ENCODE measurements at regions not wholly inside any gene's neighbourhood (a gene's known extent, or its start where the extent isn't known, plus 50 kb on each side); places are given as distances from the start of the nearest gene placed in this dataset.

DNA sequence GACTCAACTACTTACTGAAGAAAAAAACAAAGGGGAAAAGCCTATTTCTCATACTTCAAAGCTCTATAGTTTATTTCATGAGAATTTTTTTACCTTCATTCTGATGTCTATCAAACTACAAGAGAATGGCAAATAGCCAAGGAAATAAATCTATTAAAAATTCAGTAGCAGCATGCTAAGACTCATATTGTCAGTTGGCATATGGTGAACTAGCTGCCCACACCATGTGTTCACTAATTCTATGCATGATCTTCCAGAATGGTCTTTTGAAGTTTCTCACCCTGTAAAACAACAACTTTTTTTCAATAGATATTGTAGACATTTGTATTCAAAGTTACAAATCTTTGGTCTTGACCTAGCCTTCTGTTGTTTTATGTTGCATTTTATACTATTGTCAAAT is 386.2 kb downstream of the RSL24D1 start:
- TF ChIP-seq, protein P1, sequence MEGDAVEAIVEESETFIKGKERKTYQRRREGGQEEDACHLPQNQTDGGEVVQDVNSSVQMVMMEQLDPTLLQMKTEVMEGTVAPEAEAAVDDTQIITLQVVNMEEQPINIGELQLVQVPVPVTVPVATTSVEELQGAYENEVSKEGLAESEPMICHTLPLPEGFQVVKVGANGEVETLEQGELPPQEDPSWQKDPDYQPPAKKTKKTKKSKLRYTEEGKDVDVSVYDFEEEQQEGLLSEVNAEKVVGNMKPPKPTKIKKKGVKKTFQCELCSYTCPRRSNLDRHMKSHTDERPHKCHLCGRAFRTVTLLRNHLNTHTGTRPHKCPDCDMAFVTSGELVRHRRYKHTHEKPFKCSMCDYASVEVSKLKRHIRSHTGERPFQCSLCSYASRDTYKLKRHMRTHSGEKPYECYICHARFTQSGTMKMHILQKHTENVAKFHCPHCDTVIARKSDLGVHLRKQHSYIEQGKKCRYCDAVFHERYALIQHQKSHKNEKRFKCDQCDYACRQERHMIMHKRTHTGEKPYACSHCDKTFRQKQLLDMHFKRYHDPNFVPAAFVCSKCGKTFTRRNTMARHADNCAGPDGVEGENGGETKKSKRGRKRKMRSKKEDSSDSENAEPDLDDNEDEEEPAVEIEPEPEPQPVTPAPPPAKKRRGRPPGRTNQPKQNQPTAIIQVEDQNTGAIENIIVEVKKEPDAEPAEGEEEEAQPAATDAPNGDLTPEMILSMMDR (IDR thresholded peaks at IDR 0.05; ENCODE audit: unreplicated experiment): no peak
- intact Hi-C loops (cut with micrococcal nuclease): no loop called here
- Mint-ChIP-seq H3K4me3 (ENCODE audit: unreplicated experiment) (no peak overlapping the region), H3K4me1 (ENCODE audit: insufficient read depth, unreplicated experiment) (no peaks in the 10 kb centered on the region), H3K27me3 (ENCODE audit: insufficient read depth, unreplicated experiment) (no peaks in the 10 kb centered on the region), H3K9me3 (ENCODE audit: unreplicated experiment) (peaks cover 11% of the 10 kb centered on the region), H3K27ac (ENCODE audit: low read depth, unreplicated experiment) (no peak overlapping the region), H3K36me3 (ENCODE audit: insufficient read depth, unreplicated experiment) (no peaks in the 10 kb centered on the region)
- POLR2A ChIA-PET: no interaction called here
- no peak for DNase-seq (ENCODE audit: unreplicated experiment)
- no TSS peak for BruUV-seq (replicated peaks)
- CTCF ChIA-PET: no interaction called here

- Mint-ChIP-seq H3K36me3 (ENCODE audit: insufficient read depth, unreplicated experiment) (no peaks in the 10 kb centered on the region), H3K4me1 (ENCODE audit: insufficient read depth, unreplicated experiment) (no peaks in the 10 kb centered on the region), H3K27me3 (ENCODE audit: insufficient read depth, unreplicated experiment) (no peaks in the 10 kb centered on the region), H3K9me3 (ENCODE audit: unreplicated experiment) (peaks cover 8% of the 10 kb centered on the region), H3K27ac (ENCODE audit: low read depth, unreplicated experiment) (no peak overlapping the region), H3K4me3 (ENCODE audit: unreplicated experiment) (no peak overlapping the region)
- intact Hi-C loops (cut with micrococcal nuclease): no loop called here
- POLR2A ChIA-PET: no interaction called here
- CTCF ChIA-PET: no interaction called here
- DNase-seq (ENCODE audit: unreplicated experiment): no peak
- BruUV-seq (replicated peaks): no TSS peak
- TF ChIP-seq, protein P1 (IDR thresholded peaks at IDR 0.05; ENCODE audit: unreplicated experiment): no peak
These were observed 386.7 kb downstream of the RSL24D1 start for GRCh38 chr15:54810031-54810430.

DNA sequence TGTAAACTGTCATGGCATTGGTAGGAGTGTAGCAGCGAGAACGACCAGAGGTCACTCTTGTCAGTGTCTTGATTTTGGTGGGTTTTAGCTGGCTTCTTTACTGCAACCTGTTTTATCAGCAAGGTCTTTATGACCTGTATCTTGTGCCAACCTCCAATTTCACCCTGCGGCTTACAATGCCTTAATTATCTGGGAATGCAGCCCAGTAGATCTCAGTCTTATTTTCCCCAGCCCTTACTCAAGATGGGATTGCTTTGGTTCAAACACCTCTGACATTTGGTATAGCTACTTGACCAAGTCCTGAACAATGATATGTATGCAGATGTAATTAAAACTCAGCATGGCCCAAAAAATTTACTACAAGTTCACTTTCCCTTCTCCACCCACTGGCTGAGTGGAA is 388.4 kb downstream of the RSL24D1 start:
- Mint-ChIP-seq H3K4me3 (ENCODE audit: unreplicated experiment) (no peak overlapping the region), H3K27ac (ENCODE audit: low read depth, unreplicated experiment) (no peak overlapping the region), H3K27me3 (ENCODE audit: insufficient read depth, unreplicated experiment) (no peaks in the 10 kb centered on the region), H3K36me3 (ENCODE audit: insufficient read depth, unreplicated experiment) (no peaks in the 10 kb centered on the region), H3K4me1 (ENCODE audit: insufficient read depth, unreplicated experiment) (no peaks in the 10 kb centered on the region), H3K9me3 (ENCODE audit: unreplicated experiment) (no peaks in the 10 kb centered on the region)
- intact Hi-C loops (cut with micrococcal nuclease): no loop called here
- DNase-seq (ENCODE audit: unreplicated experiment): no peak
- ChIA-PET CTCF (no interaction called here), POLR2A (no interaction called here)
- TF ChIP-seq, protein P1 (IDR thresholded peaks at IDR 0.05; ENCODE audit: unreplicated experiment): no peak
- no TSS peak for BruUV-seq (replicated peaks)

GRCh38 chr15:54803987-54804386 is 392.8 kb downstream of the RSL24D1 start:
- DNase-seq (ENCODE audit: unreplicated experiment): no peak
- CTCF ChIA-PET: interaction anchor here (0.7 kb wide), 1 partner anchor 831 kb away, joined by 3 read pairs; no protein-coding TSS in a partner anchor
- POLR2A ChIA-PET: no interaction called here
- intact Hi-C loops (cut with micrococcal nuclease): no loop called here
- H3K36me3 Mint-ChIP-seq (ENCODE audit: insufficient read depth, unreplicated experiment): no peaks in the 10 kb centered on the region
- H3K27ac Mint-ChIP-seq (ENCODE audit: low read depth, unreplicated experiment): no peak overlapping the region
- BruUV-seq (replicated peaks): no TSS peak
- no peaks in the 10 kb centered on the region for H3K4me1 Mint-ChIP-seq (ENCODE audit: insufficient read depth, unreplicated experiment)
- no peak overlapping the region for H3K4me3 Mint-ChIP-seq (ENCODE audit: unreplicated experiment)
- H3K27me3 Mint-ChIP-seq (ENCODE audit: insufficient read depth, unreplicated experiment): no peaks in the 10 kb centered on the region
- TF ChIP-seq, protein P1 (IDR thresholded peaks at IDR 0.05; ENCODE audit: unreplicated experiment): no peak
- H3K9me3 Mint-ChIP-seq (ENCODE audit: unreplicated experiment): no peaks in the 10 kb centered on the region
